HTR-8/SVneo (cell line): ENCODE measurements at regions not wholly inside any gene's neighbourhood (a gene's known extent, or its start where the extent isn't known, plus 50 kb on each side); places are given as distances from the start of the nearest gene placed in this dataset.

Experiments used
- DNase-seq: peaks from one replicate; pipeline ENCODE4 v3.0.0; 2011; ENCODE audit warnings: low spot score, mixed read lengths; ENCODE audit not compliant: insufficient read length
- FAIRE-seq: peaks from 2 replicates; lab custom pipeline; 2011; peaks lifted over from hg19 to GRCh38; lab: Jason Lieb, UNC

- FAIRE-seq = no peak
- no peak for DNase-seq
These were observed 334.0 kb upstream of the PTPRD start for GRCh38 chr9:10946676-10947410.

GRCh38 chr9:10957878-10958277 is 345.1 kb upstream of the PTPRD start:
- DNase-seq (no peak), FAIRE-seq (no peak)

- DNase-seq = no peak
- no peak for FAIRE-seq
These were observed 349.1 kb upstream of the PTPRD start for GRCh38 chr9:10961883-10962282.

- no peak for FAIRE-seq
These were observed 370.4 kb upstream of the PTPRD start for GRCh38 chr9:10983251-10983650.

GRCh38 chr9:10999646-11000045 is 386.8 kb upstream of the PTPRD start:
- DNase-seq (no peak), FAIRE-seq (no peak)

More at GRCh38 chr9:10983251-10983650, 370.4 kb upstream of the PTPRD start:
- no peak for DNase-seq

- FAIRE-seq = no peak
- DNase-seq = no peak
These were observed 388.7 kb upstream of the PTPRD start for GRCh38 chr9:11001546-11001945.

GRCh38 chr9:11002705-11003104 is 389.9 kb upstream of the PTPRD start:
- no peak for DNase-seq
- no peak for FAIRE-seq

GRCh38 chr9:11003836-11004235 is 391.0 kb upstream of the PTPRD start:
- DNase-seq = no peak
- no peak for FAIRE-seq

- DNase-seq (no peak), FAIRE-seq (no peak)
These were observed 398.9 kb upstream of the PTPRD start for GRCh38 chr9:11011696-11012095.

- no peak for DNase-seq
- FAIRE-seq = no peak
These were observed 403.3 kb upstream of the PTPRD start for GRCh38 chr9:11016081-11016480.

GRCh38 chr9:11023201-11023600 is 410.4 kb upstream of the PTPRD start:
- FAIRE-seq (no peak), DNase-seq (no peak)

GRCh38 chr9:11025775-11026174 is 413.0 kb upstream of the PTPRD start:
- no peak for FAIRE-seq
- DNase-seq = no peak

- FAIRE-seq = no peak
- no peak for DNase-seq
These were observed 425.6 kb upstream of the PTPRD start for GRCh38 chr9:11038366-11038765.

GRCh38 chr9:11039006-11039405 is 426.2 kb upstream of the PTPRD start:
- DNase-seq = no peak
- no peak for FAIRE-seq

- DNase-seq (no peak), FAIRE-seq (no peak)
These were observed 432.8 kb upstream of the PTPRD start for GRCh38 chr9:11045589-11045988.

GRCh38 chr9:11063263-11063662 is 450.5 kb upstream of the PTPRD start:
- FAIRE-seq (no peak), DNase-seq (no peak)

GRCh38 chr9:11064909-11065308 is 452.1 kb upstream of the PTPRD start:
- no peak for FAIRE-seq
- DNase-seq = no peak

GRCh38 chr9:11072176-11072575 is 459.4 kb upstream of the PTPRD start:
- no peak for DNase-seq
- no peak for FAIRE-seq

GRCh38 chr9:11086561-11086960 is 473.8 kb upstream of the PTPRD start:
- no peak for FAIRE-seq

GRCh38 chr9:11088821-11089374 is 476.1 kb upstream of the PTPRD start:
- FAIRE-seq (no peak), DNase-seq (no peak)

More at GRCh38 chr9:11086561-11086960, 473.8 kb upstream of the PTPRD start:
- DNase-seq = no peak

GRCh38 chr9:11092974-11093373 is 480.2 kb upstream of the PTPRD start:
- FAIRE-seq = no peak
- no peak for DNase-seq

GRCh38 chr9:11097020-11097419 is 484.2 kb upstream of the PTPRD start:
- no peak for FAIRE-seq
- DNase-seq = no peak
